ENCODE measurements at regions not wholly inside any gene's neighbourhood (a gene's known extent, or its start where the extent isn't known, plus 50 kb on each side); places are given as distances from the start of the nearest gene placed in this dataset.

GRCh38 chr2:174666312-174666711 lies 68.7 kb upstream of the WIPF1 start:
- H3K4me1 Mint-ChIP-seq, result peaks cover 20% of the 10 kb centered on the region
- no peak overlapping the region for H3K27ac Mint-ChIP-seq
- peaks cover 2% of the 10 kb centered on the region; the same call in 1 of the 2 replicates for H3K27me3 Mint-ChIP-seq (ENCODE audit: low read depth)
- peaks cover 12% of the 10 kb centered on the region for H3K9me3 Mint-ChIP-seq
- ChIA-PET POLR2A (no interaction called here), CTCF (interaction anchor here (0.6 to 1.6 kb wide), 3 partner anchors 16 to 1962 kb away, joined by 3 to 8 read pairs (median 4); no protein-coding TSS in a partner anchor)
- no peak for TF ChIP-seq MLX (CRISPR knock-in tag; IDR thresholded peaks at IDR 0.05)
- no peak for TF ChIP-seq TP53 (CRISPR knock-in tag; IDR thresholded peaks at IDR 0.05)
- TF ChIP-seq NFYB (CRISPR knock-in tag; conservative IDR thresholded peaks at IDR 0.05; ENCODE audit: low read depth), result no peak
- no peak for TF ChIP-seq JAZF1 (CRISPR knock-in tag; IDR thresholded peaks at IDR 0.05)
- TF ChIP-seq ZNF317 (CRISPR knock-in tag; IDR thresholded peaks at IDR 0.05; ENCODE audit: borderline replicate concordance, low read depth), result no peak
- no peak for TF ChIP-seq GABPB1 (CRISPR knock-in tag; IDR thresholded peaks at IDR 0.05)
- TF ChIP-seq ZSCAN18 (CRISPR knock-in tag; IDR thresholded peaks at IDR 0.05), result no peak
- TF ChIP-seq E2F1 (CRISPR knock-in tag; IDR thresholded peaks at IDR 0.05), result no peak
- TF ChIP-seq MXD4 (CRISPR knock-in tag; IDR thresholded peaks at IDR 0.05; ENCODE audit: borderline replicate concordance), result no peak
- TF ChIP-seq IRF2 (CRISPR knock-in tag; IDR thresholded peaks at IDR 0.05; ENCODE audit: borderline replicate concordance, low read depth), result no peak
- TF ChIP-seq TEAD1 (CRISPR knock-in tag; IDR thresholded peaks at IDR 0.05), result no peak
- no peak for TF ChIP-seq ELF4 (CRISPR knock-in tag; IDR thresholded peaks at IDR 0.05; ENCODE audit: low read depth)
- TF ChIP-seq ZNF138 (CRISPR knock-in tag; conservative IDR thresholded peaks at IDR 0.05), result no peak
- no peak for TF ChIP-seq CREB1 (CRISPR knock-in tag; IDR thresholded peaks at IDR 0.05)
- no peak for TF ChIP-seq MYBL2 (CRISPR knock-in tag; IDR thresholded peaks at IDR 0.05)
- no peak for TF ChIP-seq SMAD4 (CRISPR knock-in tag; IDR thresholded peaks at IDR 0.05)
- no peak for TF ChIP-seq ZNF396 (CRISPR knock-in tag; IDR thresholded peaks at IDR 0.05; ENCODE audit: borderline replicate concordance)
- TF ChIP-seq ATF6 (CRISPR knock-in tag; IDR thresholded peaks at IDR 0.05), result no peak
- no peak for TF ChIP-seq FOXJ3 (CRISPR knock-in tag; IDR thresholded peaks at IDR 0.05; ENCODE audit: borderline replicate concordance)
- peaks cover 10% of the 10 kb centered on the region for H3K36me3 Mint-ChIP-seq
- no peak overlapping the region for H3K4me3 Mint-ChIP-seq
- DNase-seq (ENCODE audit: low spot score), result no peak
- ATAC-seq, result no peak

GRCh38 chr2:174664084-174664759 lies 66.6 kb upstream of the WIPF1 start:
- CTCF ChIA-PET, result interaction anchor here (1.0 kb wide), 1 partner anchor 665 kb away, joined by 3 read pairs; no protein-coding TSS in a partner anchor
- DNase-seq (ENCODE audit: low spot score) (no peak), ATAC-seq (no peak)
- Mint-ChIP-seq H3K27ac (no peak overlapping the region), H3K9me3 (no peaks in the 10 kb centered on the region), H3K4me3 (no peak overlapping the region), H3K27me3 (ENCODE audit: low read depth) (no peaks in the 10 kb centered on the region; the same call in 1 of the 2 replicates), H3K36me3 (no peaks in the 10 kb centered on the region), H3K4me1 (peaks cover 20% of the 10 kb centered on the region)
- POLR2A ChIA-PET, result no interaction called here
- TF ChIP-seq ZSCAN18 (CRISPR knock-in tag; IDR thresholded peaks at IDR 0.05) (no peak), FOXP4 (CRISPR knock-in tag; IDR thresholded peaks at IDR 0.05) (no peak)

Measured in WTC11 (cell line).